PC-3 (cell line): ENCODE measurements at regions not wholly inside any gene's neighbourhood (a gene's known extent, or its start where the extent isn't known, plus 50 kb on each side); places are given as distances from the start of the nearest gene placed in this dataset.
A peak's percentile ranks its signal among the peaks of the same experiment; 100 is the strongest.
"Not testable (repeated sequence)": the region's sequence is repeated elsewhere in the genome, so short reads cannot be mapped to it uniquely, and the experiment has no call there.

ENCODE experiments used
- ATAC-seq: fragments of 200-7000 bp; cut with Tn5 transposase; 2 replicates; pipeline ENCODE4 v1.9.1; 2020; ENCODE audit warnings: mild to moderate bottlenecking, moderate library complexity
- BruUV-seq: library from RNA; stranded (reverse); fragments of 400-500 nt; replicated peaks from 2 replicates; lab custom pipeline; 2021; lab: Mats Ljungman, UMichigan
- CTCF ChIA-PET: fragments of 300-600 bp; sonication (Branson Sonifier 250); formaldehyde crosslinking; loops from one replicate; lab custom pipeline; 2022; ENCODE audit warnings: antibody characterized with exemption; lab: Charles Lee
- POLR2A ChIA-PET: fragments of 300-600 bp; sonication (Branson Sonifier 250); formaldehyde crosslinking; loops from one replicate; lab custom pipeline; 2022; ENCODE audit warnings: antibody characterized with exemption; ENCODE audit not compliant: unreplicated experiment; lab: Charles Lee
- DNase-seq: peaks from one replicate; pipeline ENCODE4 v3.0.0-alpha.2; 2015
- H2AFZ ChIP-seq: fragments of 300-600 bp; sonication (generic); 2 replicates; pipeline ENCODE4 v1.6.0; 2016; ENCODE audit warnings: antibody characterized with exemption, low read length
- H3F3A ChIP-seq: fragments of 300-600 bp; sonication (generic); one replicate; pipeline ENCODE4 v1.6.0; 2017; ENCODE audit warnings: antibody characterized with exemption, low read length, control low read depth, mild to moderate bottlenecking; ENCODE audit not compliant: unreplicated experiment
- H3K27ac ChIP-seq: fragments of 300-600 bp; sonication (generic); 2 replicates; pipeline ENCODE4 v1.5.1; 2016; ENCODE audit warnings: mild to moderate bottlenecking, low read length
- H3K27me3 ChIP-seq: fragments of 300-600 bp; sonication (generic); 2 replicates; pipeline ENCODE4 v1.6.1; 2016; ENCODE audit warnings: low read length, mixed read lengths
- H3K36me3 ChIP-seq: fragments of 300-600 bp; sonication (generic); 2 replicates; pipeline ENCODE4 v1.6.1; 2016; ENCODE audit warnings: low read depth, mixed run types, low read length, mixed read lengths
- H3K4me1 ChIP-seq: fragments of 300-600 bp; sonication (generic); 2 replicates; pipeline ENCODE4 v1.5.1; 2016; ENCODE audit warnings: low read length; ENCODE audit not compliant: insufficient read depth
- H3K4me2 ChIP-seq: fragments of 300-600 bp; sonication (generic); 2 replicates; pipeline ENCODE4 v1.6.0; 2016; ENCODE audit warnings: low read length
- H3K4me3 ChIP-seq: fragments of 300-600 bp; sonication (generic); 2 replicates; pipeline ENCODE4 v1.5.1; 2016; ENCODE audit warnings: mild to moderate bottlenecking, low read length, mixed read lengths
- H3K79me2 ChIP-seq: fragments of 300-600 bp; sonication (generic); 2 replicates; pipeline ENCODE4 v1.6.1; 2017; ENCODE audit warnings: low read length, mixed read lengths
- H3K9ac ChIP-seq: fragments of 300-600 bp; sonication (generic); 2 replicates; pipeline ENCODE4 v1.6.0; 2016; ENCODE audit warnings: mild to moderate bottlenecking, low read length
- H3K9me2 ChIP-seq: fragments of 300-600 bp; sonication (generic); replicated peaks from 2 replicates; pipeline ENCODE4 v1.6.1; 2016; ENCODE audit warnings: mixed run types, low read length, mixed read lengths
- H3K9me3 ChIP-seq: fragments of 300-600 bp; sonication (generic); 2 replicates; pipeline ENCODE4 v1.6.1; 2016; ENCODE audit warnings: low read length, mixed read lengths
- H4K20me1 ChIP-seq: fragments of 300-600 bp; sonication (generic); 2 replicates; pipeline ENCODE4 v1.6.1; 2016; ENCODE audit warnings: low read length, mixed read lengths
- EZH2 ChIP-seq: fragments of 300-600 bp; sonication (generic); IDR thresholded peaks from one replicate; pipeline ENCODE4 v1.6.1; 2017; ENCODE audit warnings: antibody characterized with exemption, mild to moderate bottlenecking, low read length; ENCODE audit not compliant: unreplicated experiment
- EZH2phosphoT487 ChIP-seq: fragments of 300-600 bp; sonication (generic); IDR thresholded peaks from 2 replicates; pipeline ENCODE4 v1.6.1; 2018; ENCODE audit warnings: mild to moderate bottlenecking, antibody characterized with exemption, low read length, borderline replicate concordance
- intact Hi-C: fragments of 100-400 bp; cut with micrococcal nuclease; formaldehyde crosslinking; loops from 2 replicates; pipeline ENCODE4 v1.9.0; 2023
- TF ChIP-seq, protein P1 (sequence below): fragments of 300-600 bp; sonication (generic); conservative IDR thresholded peaks from 2 replicates; pipeline ENCODE4 v1.5.1; 2017; ENCODE audit warnings: antibody characterized with exemption, low read depth, mild to moderate bottlenecking, low read length

DNA sequence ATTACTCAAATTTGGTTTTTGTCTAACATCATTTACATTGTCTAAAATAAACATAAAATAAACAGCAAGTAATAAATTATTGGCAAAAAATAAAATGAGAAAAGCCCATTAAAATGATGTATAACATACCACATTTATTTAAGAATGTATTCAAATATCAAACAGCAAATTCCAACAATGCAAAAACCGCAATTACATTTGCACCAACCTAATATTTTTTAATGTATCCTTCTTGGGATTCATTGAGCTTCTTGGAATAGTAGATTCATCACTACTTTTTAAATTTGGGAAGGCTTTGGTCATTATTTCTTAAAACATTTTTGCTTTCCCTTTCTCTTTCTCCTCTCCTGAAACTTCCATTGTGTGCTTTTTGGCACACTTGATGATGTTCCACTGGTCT, 400.2 kb downstream of the MAGEE1 start:
- Histone ChIP-seq H3K27me3 (no peaks in the 10 kb centered on the region), H3F3A (no peaks in the 10 kb centered on the region), H3K9me2 (no peaks in the 10 kb centered on the region), H3K9ac (no peak overlapping the region), H3K4me2 (no peak overlapping the region), H3K4me1 (no peaks in the 10 kb centered on the region), H3K36me3 (no peaks in the 10 kb centered on the region), H2AFZ (no peak overlapping the region), H3K9me3 (no peaks in the 10 kb centered on the region), H3K4me3 (no peak overlapping the region), H3K27ac (no peak overlapping the region), H4K20me1 (no peaks in the 10 kb centered on the region), H3K79me2 (no peaks in the 10 kb centered on the region)
- ATAC-seq (no peak), DNase-seq (no peak)
- TF ChIP-seq, protein P1, sequence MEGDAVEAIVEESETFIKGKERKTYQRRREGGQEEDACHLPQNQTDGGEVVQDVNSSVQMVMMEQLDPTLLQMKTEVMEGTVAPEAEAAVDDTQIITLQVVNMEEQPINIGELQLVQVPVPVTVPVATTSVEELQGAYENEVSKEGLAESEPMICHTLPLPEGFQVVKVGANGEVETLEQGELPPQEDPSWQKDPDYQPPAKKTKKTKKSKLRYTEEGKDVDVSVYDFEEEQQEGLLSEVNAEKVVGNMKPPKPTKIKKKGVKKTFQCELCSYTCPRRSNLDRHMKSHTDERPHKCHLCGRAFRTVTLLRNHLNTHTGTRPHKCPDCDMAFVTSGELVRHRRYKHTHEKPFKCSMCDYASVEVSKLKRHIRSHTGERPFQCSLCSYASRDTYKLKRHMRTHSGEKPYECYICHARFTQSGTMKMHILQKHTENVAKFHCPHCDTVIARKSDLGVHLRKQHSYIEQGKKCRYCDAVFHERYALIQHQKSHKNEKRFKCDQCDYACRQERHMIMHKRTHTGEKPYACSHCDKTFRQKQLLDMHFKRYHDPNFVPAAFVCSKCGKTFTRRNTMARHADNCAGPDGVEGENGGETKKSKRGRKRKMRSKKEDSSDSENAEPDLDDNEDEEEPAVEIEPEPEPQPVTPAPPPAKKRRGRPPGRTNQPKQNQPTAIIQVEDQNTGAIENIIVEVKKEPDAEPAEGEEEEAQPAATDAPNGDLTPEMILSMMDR: no peak
- TF ChIP-seq EZH2phosphoT487: no peak
- TF ChIP-seq EZH2: no peak
- POLR2A ChIA-PET: no interaction called here
- intact Hi-C loops: no loop called here
- BruUV-seq: no TSS peak
- CTCF ChIA-PET: no interaction called here

DNA sequence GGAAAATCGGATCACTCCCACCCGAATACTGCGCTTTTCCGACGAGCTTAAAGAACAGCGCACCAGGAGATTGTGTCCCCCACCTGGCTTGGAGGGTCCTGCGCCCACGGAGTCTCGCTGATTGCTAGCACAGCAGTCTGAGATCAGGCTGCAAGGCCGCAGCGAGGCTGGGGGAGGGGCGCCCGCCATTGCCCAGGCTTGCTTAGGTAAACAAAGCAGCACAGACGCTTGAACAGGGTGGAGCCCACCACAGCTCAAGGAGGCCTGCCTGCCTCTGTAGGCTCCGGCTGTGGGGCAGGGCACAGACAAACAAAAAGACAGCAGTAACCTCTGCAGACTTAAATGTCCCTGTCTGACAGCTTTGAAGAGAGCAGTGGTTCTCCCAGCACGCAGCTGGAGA, 413.4 kb downstream of the MAGEE1 start:
- H3K27me3 ChIP-seq, H3K4me2 ChIP-seq, H3K79me2 ChIP-seq, CTCF ChIA-PET, H3K27ac ChIP-seq, POLR2A ChIA-PET, H4K20me1 ChIP-seq, intact Hi-C loops, H3K36me3 ChIP-seq, BruUV-seq, H2AFZ ChIP-seq, DNase-seq, H3K9ac ChIP-seq, H3F3A ChIP-seq, ATAC-seq, H3K4me1 ChIP-seq, H3K9me3 ChIP-seq, H3K4me3 ChIP-seq, H3K9me2 ChIP-seq: not testable (repeated sequence)

DNA sequence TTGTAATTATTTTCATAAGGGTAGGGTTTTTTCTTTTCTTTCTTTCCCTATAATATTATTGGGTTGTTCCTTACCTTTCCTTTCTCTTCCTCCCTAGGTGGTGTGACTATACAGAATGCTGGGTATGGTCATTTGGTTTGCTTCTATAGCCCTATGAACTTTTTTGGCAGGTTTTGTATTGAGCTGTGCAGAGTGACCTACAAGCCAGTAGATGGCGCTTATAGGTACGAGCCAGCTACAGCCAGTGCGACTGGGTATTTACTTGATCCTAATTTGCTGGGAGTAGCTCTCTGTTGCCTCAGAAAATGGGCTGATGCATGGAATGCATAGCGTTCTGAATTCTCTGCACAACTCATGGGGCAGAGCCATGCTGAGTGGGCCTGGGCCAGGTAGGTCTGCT, 423.3 kb downstream of the MAGEE1 start:
- ATAC-seq (no peak), DNase-seq (peak; percentile 2)
- Histone ChIP-seq H3K4me1 (no peaks in the 10 kb centered on the region), H3K9ac (no peak overlapping the region), H3K27me3 (no peaks in the 10 kb centered on the region), H3K9me3 (no peaks in the 10 kb centered on the region), H2AFZ (no peak overlapping the region), H3K27ac (no peak overlapping the region), H3K4me2 (no peak overlapping the region), H3F3A (no peaks in the 10 kb centered on the region), H3K79me2 (no peaks in the 10 kb centered on the region), H3K9me2 (no peaks in the 10 kb centered on the region), H3K4me3 (no peak overlapping the region), H4K20me1 (no peaks in the 10 kb centered on the region), H3K36me3 (no peaks in the 10 kb centered on the region)
- intact Hi-C loops: no loop called here
- ChIA-PET POLR2A (no interaction called here), CTCF (no interaction called here)
- TF ChIP-seq, protein P1: peak; percentile 35; the same call in 1 of the 2 replicates
- TF ChIP-seq EZH2phosphoT487: no peak
- BruUV-seq: no TSS peak
